Tibial nerve (tissue), 4 donors: ENCODE measurements at regions not wholly inside any gene's neighbourhood (a gene's known extent, or its start where the extent isn't known, plus 50 kb on each side); places are given as distances from the start of the nearest gene placed in this dataset.

Experiments
- DNase-seq, 2 donors: peaks; one replicate each; pipeline ENCODE4 v3.0.0-alpha.2; 2019; ENCODE audit warnings: low spot score in 2 of 2
- H3K27ac ChIP-seq, 4 donors: fragments of 200-600 bp; sonication (generic) in 3 of 4; one replicate each; pipeline ENCODE4 v1.5.1; 2017 to 2019; ENCODE audit warnings: mild to moderate bottlenecking in 1 of 4
- H3K27me3 ChIP-seq, 2 donors: fragments of 200-600 bp; sonication (generic) in 1 of 2; one replicate each; pipeline versions ENCODE4 v1.5.1 to v1.6.0; 2017 to 2019
- H3K36me3 ChIP-seq, 3 donors: fragments of 200-600 bp; sonication (generic); one replicate each; pipeline ENCODE4 v1.5.1; 2018 to 2019
- H3K4me1 ChIP-seq, 4 donors: fragments of 200-600 bp; sonication (generic) in 3 of 4; one replicate each; pipeline ENCODE4 v1.5.1; 2017 to 2019
- H3K4me3 ChIP-seq, 4 donors: fragments of 200-600 bp; sonication (generic) in 3 of 4; one replicate each; pipeline ENCODE4 v1.5.1; 2017 to 2019; ENCODE audit warnings: mild to moderate bottlenecking in 1 of 4, moderate library complexity in 1 of 4
- H3K9me3 ChIP-seq, 4 donors: fragments of 200-600 bp; sonication (generic) in 3 of 4; one replicate each; pipeline ENCODE4 v1.5.1; 2017 to 2019
- EP300 ChIP-seq, 2 donors: sonication (generic); formaldehyde crosslinking; IDR thresholded peaks; one replicate each; pipeline ENCODE4 v1.6.1; 2017; ENCODE audit warnings: antibody characterized with exemption in 2 of 2, mild to moderate bottlenecking in 1 of 2
- POLR2A ChIP-seq, 2 donors: fragments of 450-650 bp; IDR thresholded peaks; one replicate each; pipeline ENCODE4 v1.6.1; 2017; ENCODE audit warnings: antibody characterized with exemption in 2 of 2, mild to moderate bottlenecking in 2 of 2, moderate library complexity in 2 of 2
- WGBS, 2 donors: methylation state at CpG; one replicate each; pipeline ENCODE4 v1.1.5; 2018; 5-methylcytosine and 5-hydroxymethylcytosine counted together
- TF ChIP-seq, protein P1 (sequence below), 5 experiments: fragments of 200-600 bp in 3 of 5; fragments of 450-650 bp in 2 of 5; sonication (generic) in 3 of 5; IDR thresholded peaks; one replicate each; pipeline ENCODE4 v1.5.1; 2016 to 2019; ENCODE audit warnings: antibody characterized with exemption in 5 of 5, mild to moderate bottlenecking in 3 of 5, moderate library complexity in 2 of 5

DNA sequence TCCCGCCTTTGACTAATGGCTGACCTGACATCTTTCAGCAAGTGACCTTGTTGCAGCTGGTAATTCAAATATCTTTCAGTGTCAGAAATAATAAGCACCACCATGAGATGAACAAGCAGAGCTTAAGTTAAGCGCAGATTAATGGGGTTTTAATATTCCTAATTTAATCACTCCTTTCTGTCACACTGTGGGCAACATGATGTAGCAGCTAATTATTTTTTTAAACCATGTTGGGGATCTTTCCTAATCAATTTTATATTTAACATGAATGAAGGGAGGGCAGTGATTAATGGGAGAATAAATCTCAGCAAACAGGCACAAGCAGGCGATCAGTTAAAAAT is 353.6 kb upstream of the TNRC6C start:
- Histone ChIP-seq H3K27ac (peak overlapping the region in 1 of 4 donors; percentile 8), H3K36me3 (no peaks in the 10 kb centered on the region), H3K4me1 (peaks cover 0 to 40% (median 12%) of the 10 kb centered on the region in 4 donors), H3K4me3 (no peak overlapping the region), H3K9me3 (no peaks in the 10 kb centered on the region), H3K27me3 (no peaks in the 10 kb centered on the region)
- no peak for DNase-seq
- TF ChIP-seq POLR2A (IDR thresholded peaks at IDR 0.05) (no peak), EP300 (IDR thresholded peaks at IDR 0.05) (no peak)
- TF ChIP-seq, protein P1, sequence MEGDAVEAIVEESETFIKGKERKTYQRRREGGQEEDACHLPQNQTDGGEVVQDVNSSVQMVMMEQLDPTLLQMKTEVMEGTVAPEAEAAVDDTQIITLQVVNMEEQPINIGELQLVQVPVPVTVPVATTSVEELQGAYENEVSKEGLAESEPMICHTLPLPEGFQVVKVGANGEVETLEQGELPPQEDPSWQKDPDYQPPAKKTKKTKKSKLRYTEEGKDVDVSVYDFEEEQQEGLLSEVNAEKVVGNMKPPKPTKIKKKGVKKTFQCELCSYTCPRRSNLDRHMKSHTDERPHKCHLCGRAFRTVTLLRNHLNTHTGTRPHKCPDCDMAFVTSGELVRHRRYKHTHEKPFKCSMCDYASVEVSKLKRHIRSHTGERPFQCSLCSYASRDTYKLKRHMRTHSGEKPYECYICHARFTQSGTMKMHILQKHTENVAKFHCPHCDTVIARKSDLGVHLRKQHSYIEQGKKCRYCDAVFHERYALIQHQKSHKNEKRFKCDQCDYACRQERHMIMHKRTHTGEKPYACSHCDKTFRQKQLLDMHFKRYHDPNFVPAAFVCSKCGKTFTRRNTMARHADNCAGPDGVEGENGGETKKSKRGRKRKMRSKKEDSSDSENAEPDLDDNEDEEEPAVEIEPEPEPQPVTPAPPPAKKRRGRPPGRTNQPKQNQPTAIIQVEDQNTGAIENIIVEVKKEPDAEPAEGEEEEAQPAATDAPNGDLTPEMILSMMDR (IDR thresholded peaks at IDR 0.05), result no peak
- WGBS, 2 donors, result 94% methylated on average over 3 of the region's 3 CpGs

DNA sequence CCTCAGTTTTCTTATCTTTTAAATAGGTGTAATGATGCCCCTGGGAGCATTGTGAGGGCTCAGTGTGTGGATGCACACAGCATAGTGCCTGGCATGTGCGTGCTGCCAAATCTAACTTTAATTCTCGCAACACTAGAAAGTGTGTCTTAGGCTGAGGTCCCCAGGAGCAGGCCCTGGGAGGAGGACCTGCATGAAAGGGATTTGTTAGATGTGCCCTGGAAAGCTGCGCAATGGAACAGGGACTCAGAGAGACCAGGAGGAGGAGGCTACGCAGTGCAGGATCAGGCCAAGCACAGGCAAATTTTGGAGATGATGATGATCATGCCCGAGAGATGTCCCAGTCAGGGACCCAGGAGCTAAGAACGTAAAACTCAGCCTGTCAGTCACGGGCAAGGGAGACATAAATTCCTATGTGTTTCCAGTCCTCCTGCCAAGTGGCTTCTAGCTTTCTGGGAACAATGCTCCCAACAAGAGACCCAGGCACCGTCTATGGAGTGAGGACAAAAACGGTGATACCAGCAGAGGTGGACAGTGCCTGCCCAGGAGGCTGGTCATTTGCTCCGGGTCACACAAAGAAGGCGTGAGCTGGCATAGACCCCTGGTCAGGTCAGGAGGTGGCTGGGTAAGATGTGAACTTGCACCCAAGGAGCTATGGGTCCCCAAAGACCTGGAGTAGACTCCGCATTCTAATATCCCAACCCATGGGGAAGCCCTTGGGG is 352.2 kb upstream of the TNRC6C start:
- H3K9me3 ChIP-seq, result no peaks in the 10 kb centered on the region
- no peak overlapping the region for H3K27ac ChIP-seq
- H3K4me3 ChIP-seq, result no peak overlapping the region
- peaks cover 0 to 45% (median 19%) of the 10 kb centered on the region in 4 donors for H3K4me1 ChIP-seq
- 80 to 83% methylated on average over 12 of the region's 12 CpGs for WGBS, 2 donors
- no peak for DNase-seq
- TF ChIP-seq EP300 (IDR thresholded peaks at IDR 0.05) (no peak), POLR2A (IDR thresholded peaks at IDR 0.05) (no peak)
- TF ChIP-seq, protein P1 (IDR thresholded peaks at IDR 0.05), result no peak
- H3K36me3 ChIP-seq, result no peaks in the 10 kb centered on the region
- no peaks in the 10 kb centered on the region for H3K27me3 ChIP-seq

DNA sequence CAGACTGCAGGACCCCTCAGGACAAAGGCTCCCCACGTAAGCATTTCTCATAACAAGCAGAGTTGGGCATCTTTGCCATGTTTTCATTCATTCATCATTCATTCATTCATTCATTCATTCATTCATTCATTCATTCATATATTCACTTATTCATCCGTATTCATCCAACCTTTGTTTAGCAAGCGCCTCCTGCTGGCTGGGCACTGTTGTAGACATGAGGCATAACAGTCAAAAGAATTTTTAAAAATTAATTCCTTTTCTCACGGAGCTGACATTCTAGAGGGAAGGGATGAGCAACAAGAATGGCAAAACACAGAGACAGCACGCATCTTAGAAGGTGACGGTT is 351.7 kb upstream of the TNRC6C start:
- DNase-seq, result no peak
- no peaks in the 10 kb centered on the region for H3K27me3 ChIP-seq
- H3K27ac ChIP-seq, result no peak overlapping the region
- TF ChIP-seq EP300 (IDR thresholded peaks at IDR 0.05) (no peak), POLR2A (IDR thresholded peaks at IDR 0.05) (no peak)
- TF ChIP-seq, protein P1 (IDR thresholded peaks at IDR 0.05), result no peak
- H3K4me3 ChIP-seq, result no peak overlapping the region
- H3K9me3 ChIP-seq, result no peaks in the 10 kb centered on the region
- WGBS, 2 donors, result 69 to 74% methylated on average over 6 of the region's 6 CpGs
- peaks cover 0 to 45% (median 17%) of the 10 kb centered on the region in 4 donors for H3K4me1 ChIP-seq
- H3K36me3 ChIP-seq, result no peaks in the 10 kb centered on the region

DNA sequence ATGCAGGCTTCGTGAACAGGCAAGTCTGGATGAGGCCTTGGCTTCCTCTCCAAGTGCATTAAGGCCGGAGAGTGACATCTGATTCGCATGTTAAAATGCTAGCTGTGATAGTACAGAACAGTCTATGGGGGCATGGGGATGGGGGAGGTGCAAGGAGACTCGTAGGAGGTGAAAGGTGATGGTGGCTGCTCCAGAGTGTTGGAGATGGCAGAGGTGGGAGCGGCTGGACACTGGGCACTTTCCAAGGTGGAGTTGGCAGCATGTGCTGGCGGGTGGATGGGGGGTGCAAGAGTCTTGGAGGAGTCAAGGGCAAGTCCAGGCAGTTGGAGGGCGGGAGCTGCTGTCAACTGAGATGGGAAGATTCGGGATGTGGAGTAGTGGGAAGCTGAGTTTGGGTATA is 350.9 kb upstream of the TNRC6C start:
- H3K9me3 ChIP-seq, result no peaks in the 10 kb centered on the region
- peaks cover 0 to 40% (median 16%) of the 10 kb centered on the region in 4 donors for H3K4me1 ChIP-seq
- no peak overlapping the region for H3K4me3 ChIP-seq
- H3K36me3 ChIP-seq, result no peaks in the 10 kb centered on the region
- DNase-seq, result no peak
- no peak overlapping the region for H3K27ac ChIP-seq
- TF ChIP-seq, protein P1 (IDR thresholded peaks at IDR 0.05), result no peak
- TF ChIP-seq EP300 (IDR thresholded peaks at IDR 0.05) (no peak), POLR2A (IDR thresholded peaks at IDR 0.05) (no peak)
- WGBS, 2 donors, result 85 to 90% methylated on average over 8 of the region's 8 CpGs
- no peaks in the 10 kb centered on the region for H3K27me3 ChIP-seq

DNA sequence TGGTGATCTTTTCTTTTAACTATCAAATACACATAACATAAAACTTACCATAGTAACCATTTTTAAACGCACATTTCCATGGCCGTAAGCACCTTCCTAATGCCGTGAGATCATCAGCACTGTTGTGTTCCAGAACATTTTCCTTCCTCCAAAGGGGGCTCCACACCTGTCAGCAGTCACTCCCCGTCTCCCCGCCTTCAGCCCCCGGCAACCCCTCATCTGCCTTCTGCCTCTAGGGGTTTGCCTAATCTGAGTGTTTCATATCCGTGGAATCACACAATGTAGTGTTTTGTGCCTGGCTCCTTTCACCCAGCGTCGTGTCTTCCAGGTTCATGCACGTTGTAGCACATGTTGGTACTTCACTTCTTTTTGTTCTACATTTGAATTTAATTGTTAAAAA is 350.1 kb upstream of the TNRC6C start:
- H3K9me3 ChIP-seq, result no peaks in the 10 kb centered on the region
- H3K4me1 ChIP-seq, result peaks cover 0 to 32% (median 10%) of the 10 kb centered on the region in 4 donors
- TF ChIP-seq, protein P1 (IDR thresholded peaks at IDR 0.05), result no peak
- TF ChIP-seq POLR2A (IDR thresholded peaks at IDR 0.05) (no peak), EP300 (IDR thresholded peaks at IDR 0.05) (no peak)
- H3K27ac ChIP-seq, result no peak overlapping the region
- no peaks in the 10 kb centered on the region for H3K27me3 ChIP-seq
- WGBS, 2 donors, result 84% methylated on average over 10 of the region's 10 CpGs
- H3K36me3 ChIP-seq, result no peaks in the 10 kb centered on the region
- DNase-seq, result no peak
- no peak overlapping the region for H3K4me3 ChIP-seq
